Activated T-helper 2 cell treated with anti-CD3 and anti-CD28 coated beads, Interferon-gamma antibody, Interleukin-2, Interleukin-4, amounts not matched to agents 10 μg/mL and 5 μg/mL and 100 μg/mL, durations not matched to agents 14 hours and 24 hours and 36 hours (primary cell): ENCODE measurements at regions not wholly inside any gene's neighbourhood (a gene's known extent, or its start where the extent isn't known, plus 50 kb on each side); places are given as distances from the start of the nearest gene placed in this dataset.
"Not testable (repeated sequence)": the region's sequence is repeated elsewhere in the genome, so short reads cannot be mapped to it uniquely, and the experiment has no call there.

Experiments
- DNase-seq: peaks from one replicate; pipeline ENCODE4 v3.0.0; 2021; ENCODE audit warnings: low spot score
- H3K27ac Mint-ChIP-seq: one replicate; pipeline ENCODE4 v1.8.0; 2021; ENCODE audit warnings: mixed read lengths
- H3K27me3 Mint-ChIP-seq: one replicate; pipeline ENCODE4 v1.8.0; 2021; ENCODE audit warnings: low read depth, mixed read lengths
- H3K36me3 Mint-ChIP-seq: one replicate; pipeline ENCODE4 v1.8.0; 2021; ENCODE audit warnings: low read depth, mixed read lengths
- H3K4me1 Mint-ChIP-seq: one replicate; pipeline ENCODE4 v1.8.0; 2021; ENCODE audit warnings: low read depth, mixed read lengths
- H3K4me3 Mint-ChIP-seq: one replicate; pipeline ENCODE4 v1.8.0; 2021; ENCODE audit warnings: low read depth, mild to moderate bottlenecking, moderate library complexity, mixed read lengths
- H3K9me3 Mint-ChIP-seq: one replicate; pipeline ENCODE4 v1.8.0; 2021; ENCODE audit warnings: mixed read lengths
- intact Hi-C: fragments of 100-400 bp; cut with micrococcal nuclease; formaldehyde crosslinking; loops from one replicate; pipeline ENCODE4 v1.15.1; 2023

DNA sequence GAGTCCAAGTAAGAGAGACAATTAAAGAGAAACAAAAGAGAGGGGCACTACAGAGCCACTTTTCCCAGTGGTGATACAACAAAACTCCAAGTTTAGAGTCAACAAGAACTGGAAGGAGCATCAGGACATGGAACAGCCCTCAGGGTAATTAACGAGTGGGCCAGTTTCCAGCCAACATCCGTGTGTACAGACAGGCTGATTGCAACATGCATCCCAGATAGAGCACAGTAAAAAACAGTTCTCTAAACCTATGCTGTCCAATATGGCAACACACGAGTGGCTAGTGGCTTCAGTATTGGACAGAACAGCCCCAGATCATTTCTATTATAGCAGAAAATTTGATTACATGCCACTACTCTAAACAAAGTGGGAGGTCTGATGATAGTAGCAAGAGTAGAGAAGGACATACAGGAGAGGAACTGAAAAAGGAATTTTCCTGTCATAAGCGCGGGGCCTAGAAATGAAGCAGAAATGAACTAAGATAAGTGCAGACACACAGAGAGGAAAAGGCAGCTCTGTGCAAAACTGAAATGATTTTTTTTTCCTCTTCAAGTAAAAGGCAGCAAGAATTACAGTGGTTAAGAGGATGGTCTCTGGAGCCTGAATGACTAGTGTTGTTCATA lies 175.6 kb upstream of the CCNG1 start:
- no peaks in the 10 kb centered on the region for H3K27me3 Mint-ChIP-seq

GRCh38 chr5:163266249-163266648 lies 171.1 kb upstream of the CCNG1 start:
- H3K9me3 Mint-ChIP-seq, H3K27ac Mint-ChIP-seq, H3K36me3 Mint-ChIP-seq, H3K4me3 Mint-ChIP-seq, H3K27me3 Mint-ChIP-seq, DNase-seq, intact Hi-C loops, H3K4me1 Mint-ChIP-seq: not testable (repeated sequence)

More for the DNA sequence above, 175.6 kb upstream of the CCNG1 start:
- Mint-ChIP-seq H3K4me1 (no peaks in the 10 kb centered on the region), H3K9me3 (no peaks in the 10 kb centered on the region), H3K27ac (no peak overlapping the region), H3K36me3 (no peaks in the 10 kb centered on the region), H3K4me3 (no peak overlapping the region)
- DNase-seq: no peak
- intact Hi-C loops: no loop called here

GRCh38 chr5:163269624-163270023 lies 167.8 kb upstream of the CCNG1 start:
- H3K27ac Mint-ChIP-seq: no peak overlapping the region
- DNase-seq: no peak
- H3K4me1 Mint-ChIP-seq: no peaks in the 10 kb centered on the region
- H3K9me3 Mint-ChIP-seq: no peaks in the 10 kb centered on the region
- H3K36me3 Mint-ChIP-seq: no peaks in the 10 kb centered on the region
- intact Hi-C loops: no loop called here
- no peak overlapping the region for H3K4me3 Mint-ChIP-seq
- H3K27me3 Mint-ChIP-seq: no peaks in the 10 kb centered on the region

DNA sequence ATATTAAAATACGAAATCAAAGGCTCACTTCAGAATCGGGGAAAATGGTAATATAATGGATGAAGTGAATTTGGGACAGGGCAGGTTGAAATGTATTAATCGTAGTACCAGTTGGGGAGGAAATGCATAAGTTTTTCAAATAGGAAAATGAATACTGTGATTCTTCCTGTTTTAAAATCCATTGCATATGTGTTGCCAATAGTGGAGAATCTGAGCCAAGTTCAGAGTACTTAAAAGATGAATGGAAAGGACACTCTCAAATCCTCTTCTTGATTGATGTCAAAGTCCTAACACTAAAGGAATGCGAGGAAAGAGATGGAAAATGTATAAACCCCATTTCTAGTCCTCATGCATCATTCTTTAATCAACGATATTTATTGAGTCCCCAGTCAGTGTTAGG lies 160.9 kb upstream of the CCNG1 start:
- no peak for DNase-seq
- no peak overlapping the region for H3K4me3 Mint-ChIP-seq

GRCh38 chr5:163280897-163281296 lies 156.5 kb upstream of the CCNG1 start:
- DNase-seq, H3K4me3 Mint-ChIP-seq, H3K4me1 Mint-ChIP-seq, intact Hi-C loops, H3K27ac Mint-ChIP-seq, H3K9me3 Mint-ChIP-seq, H3K27me3 Mint-ChIP-seq, H3K36me3 Mint-ChIP-seq: not testable (repeated sequence)

More for the DNA sequence above, 160.9 kb upstream of the CCNG1 start:
- Mint-ChIP-seq H3K4me1 (no peaks in the 10 kb centered on the region), H3K27ac (no peak overlapping the region), H3K36me3 (no peaks in the 10 kb centered on the region), H3K27me3 (no peaks in the 10 kb centered on the region), H3K9me3 (no peaks in the 10 kb centered on the region)
- intact Hi-C loops: no loop called here

- Mint-ChIP-seq H3K4me3 (no peak overlapping the region), H3K27ac (no peak overlapping the region), H3K4me1 (no peaks in the 10 kb centered on the region), H3K27me3 (no peaks in the 10 kb centered on the region), H3K9me3 (no peaks in the 10 kb centered on the region), H3K36me3 (no peaks in the 10 kb centered on the region)
- no peak for DNase-seq
- intact Hi-C loops: no loop called here
Observed at GRCh38 chr5:163281512-163281911, 155.9 kb upstream of the CCNG1 start.

GRCh38 chr5:163293836-163294235 lies 143.6 kb upstream of the CCNG1 start:
- Mint-ChIP-seq H3K27me3 (no peaks in the 10 kb centered on the region), H3K27ac (no peak overlapping the region), H3K4me3 (no peak overlapping the region), H3K36me3 (no peaks in the 10 kb centered on the region), H3K9me3 (no peaks in the 10 kb centered on the region), H3K4me1 (no peaks in the 10 kb centered on the region)
- no peak for DNase-seq
- intact Hi-C loops: no loop called here

- no peaks in the 10 kb centered on the region for H3K4me1 Mint-ChIP-seq
- no peak overlapping the region for H3K27ac Mint-ChIP-seq
- H3K27me3 Mint-ChIP-seq: peaks cover 21% of the 10 kb centered on the region
- no peaks in the 10 kb centered on the region for H3K36me3 Mint-ChIP-seq
- no peak overlapping the region for H3K4me3 Mint-ChIP-seq
- intact Hi-C loops: no loop called here
- H3K9me3 Mint-ChIP-seq: no peaks in the 10 kb centered on the region
- no peak for DNase-seq
Observed at GRCh38 chr5:163303718-163304117, 133.7 kb upstream of the CCNG1 start.

GRCh38 chr5:163305655-163306054 lies 131.7 kb upstream of the CCNG1 start:
- H3K27me3 Mint-ChIP-seq: peaks cover 14% of the 10 kb centered on the region
- H3K4me1 Mint-ChIP-seq: peaks cover 10% of the 10 kb centered on the region
- H3K9me3 Mint-ChIP-seq: peaks cover 5% of the 10 kb centered on the region
- H3K36me3 Mint-ChIP-seq: no peaks in the 10 kb centered on the region
- DNase-seq: no peak
- H3K27ac Mint-ChIP-seq: no peak overlapping the region
- intact Hi-C loops: loop anchor here (1.0 kb wide), 1 partner anchor 42 kb away; no protein-coding TSS in a partner anchor
- H3K4me3 Mint-ChIP-seq: no peak overlapping the region

GRCh38 chr5:163306421-163306820 lies 131.0 kb upstream of the CCNG1 start:
- Mint-ChIP-seq H3K4me3 (no peak overlapping the region), H3K4me1 (peaks cover 17% of the 10 kb centered on the region), H3K27me3 (peaks cover 13% of the 10 kb centered on the region), H3K9me3 (peaks cover 10% of the 10 kb centered on the region), H3K36me3 (peaks cover 8% of the 10 kb centered on the region), H3K27ac (no peak overlapping the region)
- intact Hi-C loops: loop anchor here (1.0 kb wide), 1 partner anchor 41 kb away; no protein-coding TSS in a partner anchor
- no peak for DNase-seq

DNA sequence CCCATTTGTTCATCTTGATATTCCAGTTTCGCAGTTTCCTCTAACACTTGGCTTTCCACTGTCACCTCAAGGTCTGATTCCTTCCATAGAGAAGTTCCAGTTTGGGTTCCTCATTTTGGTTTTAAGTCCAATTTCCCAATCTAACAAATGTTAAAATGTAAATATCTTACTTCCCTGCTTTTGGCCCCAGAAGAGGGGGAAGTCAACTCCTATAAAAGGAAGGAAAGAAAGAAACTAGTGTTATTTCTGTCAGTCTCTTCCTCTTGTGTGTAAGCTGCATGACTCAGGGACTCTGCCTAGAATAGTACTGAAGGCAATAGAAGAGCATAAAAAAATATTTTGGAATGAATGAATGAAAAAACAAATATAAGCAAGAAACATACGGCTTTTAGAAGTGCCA lies 127.5 kb upstream of the CCNG1 start:
- no peak for DNase-seq
- H3K27ac Mint-ChIP-seq: no peak overlapping the region
- H3K4me1 Mint-ChIP-seq: peaks cover 30% of the 10 kb centered on the region
- peaks cover 30% of the 10 kb centered on the region for H3K36me3 Mint-ChIP-seq
- H3K9me3 Mint-ChIP-seq: peaks cover 31% of the 10 kb centered on the region
- H3K4me3 Mint-ChIP-seq: no peak overlapping the region
- H3K27me3 Mint-ChIP-seq: no peaks in the 10 kb centered on the region
- intact Hi-C loops: loop anchor here (5.0 kb wide), 1 partner anchor 97 kb away; no protein-coding TSS in a partner anchor

DNA sequence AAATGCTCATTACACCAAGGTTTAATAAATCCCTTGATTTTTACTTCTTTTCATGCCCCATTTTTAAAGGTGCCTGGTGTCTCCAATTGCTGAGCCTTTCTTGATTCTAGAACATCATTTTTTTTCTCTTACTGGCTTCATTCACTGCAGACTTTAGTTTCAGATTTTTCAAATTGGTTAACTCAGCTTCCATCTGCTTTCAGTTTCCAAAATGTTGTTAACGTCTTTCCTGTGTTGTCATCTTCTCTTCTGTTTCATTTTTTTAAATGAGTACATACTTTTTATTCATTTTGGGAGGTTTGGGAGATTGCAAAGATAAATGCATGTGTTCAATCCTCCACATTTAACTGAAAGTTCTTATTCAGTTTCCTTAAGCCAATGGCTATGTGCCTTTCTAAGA lies 126.4 kb upstream of the CCNG1 start:
- no peaks in the 10 kb centered on the region for H3K27me3 Mint-ChIP-seq
- peak overlapping the region; percentile 4 for H3K4me3 Mint-ChIP-seq
- H3K4me1 Mint-ChIP-seq: peaks cover 30% of the 10 kb centered on the region
- peaks cover 30% of the 10 kb centered on the region for H3K36me3 Mint-ChIP-seq
- intact Hi-C loops: loop anchor here (1.0 to 5.0 kb wide), 2 partner anchors 96 to 194 kb away; partner anchors contain the start of gene MAT2B
- no peak for DNase-seq
- peaks cover 35% of the 10 kb centered on the region for H3K9me3 Mint-ChIP-seq
- peak overlapping the region; percentile 78 for H3K27ac Mint-ChIP-seq

DNA sequence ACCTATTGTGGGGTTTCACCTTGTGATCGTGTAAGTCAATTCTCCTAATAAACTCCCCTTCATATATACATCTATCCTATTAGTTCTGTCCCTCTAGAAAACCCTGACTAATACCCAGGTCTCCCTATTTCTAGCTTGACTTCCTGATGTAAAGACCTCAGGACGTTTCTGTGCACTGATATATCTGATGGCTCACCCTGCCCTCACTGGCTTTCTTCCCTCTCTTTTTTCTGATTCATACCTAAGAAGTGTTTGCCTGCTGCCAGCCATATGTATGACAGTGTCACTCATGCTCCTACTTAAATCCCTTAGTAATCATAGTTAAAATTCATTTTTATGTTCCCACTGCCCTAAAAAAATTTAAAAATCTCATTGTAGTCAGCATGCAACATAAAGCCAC lies 124.8 kb upstream of the CCNG1 start:
- Mint-ChIP-seq H3K27ac (peak overlapping the region; percentile 65), H3K4me3 (no peak overlapping the region), H3K36me3 (peaks cover 30% of the 10 kb centered on the region), H3K9me3 (peaks cover 35% of the 10 kb centered on the region), H3K4me1 (peaks cover 30% of the 10 kb centered on the region), H3K27me3 (no peaks in the 10 kb centered on the region)
- no peak for DNase-seq
- intact Hi-C loops: loop anchor here (5.0 kb wide), 1 partner anchor 95 kb away; no protein-coding TSS in a partner anchor
